Left lung (tissue), 4 donors: ENCODE measurements at regions not wholly inside any gene's neighbourhood (a gene's known extent, or its start where the extent isn't known, plus 50 kb on each side); places are given as distances from the start of the nearest gene placed in this dataset.
A peak's percentile ranks its signal among the peaks of the same experiment; 100 is the strongest.

Experiments
- ATAC-seq: fragments of 200-7000 bp; cut with Tn5 transposase; one replicate; pipeline ENCODE4 v1.9.1; 2020; ENCODE audit warnings: moderate library complexity
- DNase-seq, 4 donors: peaks; one replicate each; pipeline ENCODE4 v3.0.0-alpha.2; 2013 to 2020
- H3K27ac ChIP-seq, 2 donors: fragments of 200-600 bp; sonication (generic) in 1 of 2; one replicate each; pipeline versions ENCODE4 v1.5.0 to v1.8.0; 2020 to 2021
- H3K27me3 ChIP-seq, 2 donors: fragments of 200-600 bp; sonication (generic) in 1 of 2; one replicate each; pipeline versions ENCODE4 v1.5.0 to v1.8.0; 2020 to 2021
- H3K36me3 ChIP-seq, 2 donors: fragments of 200-600 bp; sonication (generic) in 1 of 2; one replicate each; pipeline versions ENCODE4 v1.5.0 to v1.8.0; 2020 to 2021
- H3K4me1 ChIP-seq, 2 donors: fragments of 200-600 bp; one replicate each; pipeline ENCODE4 v1.8.0; 2021
- H3K4me3 ChIP-seq, 2 donors: fragments of 200-600 bp; sonication (generic) in 1 of 2; one replicate each; pipeline versions ENCODE4 v1.5.0 to v1.8.0; 2020 to 2021; ENCODE audit warnings: mild to moderate bottlenecking in 1 of 2
- H3K9me3 ChIP-seq, 2 donors: fragments of 200-600 bp; sonication (generic) in 1 of 2; one replicate each; pipeline versions ENCODE4 v1.5.0 to v1.8.0; 2020 to 2021
- CTCF ChIP-seq, 2 donors: fragments of 200-600 bp; sonication (generic) in 1 of 2; IDR thresholded peaks; one replicate each; pipeline versions ENCODE4 v1.5.0 to v1.8.0; 2021; ENCODE audit warnings: antibody characterized with exemption in 2 of 2
- intact Hi-C, 2 donors: fragments of 100-400 bp; cut with DNase I; formaldehyde crosslinking; loops; one replicate each; pipeline versions ENCODE4 v1.11.2 to v1.14.2; 2022
- donor health status: DM: no; HTN: yes; CAD: no.
- donor health status: DM: no; HTN: no; CAD: no.

GRCh38 chr7:113717739-113718138 lies 201.1 kb downstream of the PPP1R3A start:
- TF ChIP-seq CTCF (IDR thresholded peaks at IDR 0.05) = no peak
- DNase-seq = no peak

GRCh38 chr7:113715981-113716856 lies 202.6 kb downstream of the PPP1R3A start:
- DNase-seq = no peak
- no peak overlapping the region for H3K27ac ChIP-seq

More at GRCh38 chr7:113717739-113718138, 201.1 kb downstream of the PPP1R3A start:
- Histone ChIP-seq H3K4me1 (no peaks in the 10 kb centered on the region), H3K4me3 (no peak overlapping the region), H3K27ac (no peak overlapping the region), H3K9me3 (no peaks in the 10 kb centered on the region), H3K36me3 (no peaks in the 10 kb centered on the region), H3K27me3 (no peaks in the 10 kb centered on the region)
- intact Hi-C loops = no loop called here
- no peak for ATAC-seq

GRCh38 chr7:113715262-113715661 lies 203.5 kb downstream of the PPP1R3A start:
- H3K27ac ChIP-seq = no peak overlapping the region
- H3K4me3 ChIP-seq = no peak overlapping the region
- H3K4me1 ChIP-seq = no peaks in the 10 kb centered on the region
- H3K27me3 ChIP-seq = no peaks in the 10 kb centered on the region
- H3K9me3 ChIP-seq = no peaks in the 10 kb centered on the region
- DNase-seq = no peak
- intact Hi-C loops = no loop called here
- no peak for ATAC-seq
- TF ChIP-seq CTCF (IDR thresholded peaks at IDR 0.05) = no peak
- H3K36me3 ChIP-seq = no peaks in the 10 kb centered on the region

More at GRCh38 chr7:113715981-113716856, 202.6 kb downstream of the PPP1R3A start:
- no peaks in the 10 kb centered on the region for H3K4me1 ChIP-seq
- intact Hi-C loops = no loop called here
- no peaks in the 10 kb centered on the region for H3K9me3 ChIP-seq
- no peak for ATAC-seq
- no peaks in the 10 kb centered on the region for H3K36me3 ChIP-seq
- H3K4me3 ChIP-seq = no peak overlapping the region
- H3K27me3 ChIP-seq = no peaks in the 10 kb centered on the region
- TF ChIP-seq CTCF (IDR thresholded peaks at IDR 0.05) = no peak

GRCh38 chr7:113710310-113711096 lies 208.3 kb downstream of the PPP1R3A start:
- H3K9me3 ChIP-seq = no peaks in the 10 kb centered on the region
- no peak overlapping the region for H3K4me3 ChIP-seq
- ATAC-seq = peak; percentile 86
- H3K27ac ChIP-seq = no peak overlapping the region
- TF ChIP-seq CTCF (IDR thresholded peaks at IDR 0.05) = peak; percentile 85 to 96
- no peaks in the 10 kb centered on the region for H3K4me1 ChIP-seq
- no peaks in the 10 kb centered on the region for H3K36me3 ChIP-seq
- no peaks in the 10 kb centered on the region for H3K27me3 ChIP-seq
- DNase-seq = peak in 2 of 4 donors; percentile 48 to 76
- intact Hi-C loops = no loop called here

GRCh38 chr7:113705439-113705838 lies 213.4 kb downstream of the PPP1R3A start:
- Histone ChIP-seq H3K36me3 (no peaks in the 10 kb centered on the region), H3K4me1 (no peaks in the 10 kb centered on the region), H3K9me3 (no peaks in the 10 kb centered on the region), H3K27ac (no peak overlapping the region), H3K4me3 (no peak overlapping the region), H3K27me3 (no peaks in the 10 kb centered on the region)
- intact Hi-C loops = no loop called here
- no peak for DNase-seq
- ATAC-seq = no peak
- TF ChIP-seq CTCF (IDR thresholded peaks at IDR 0.05) = no peak
